ENCODE measurements at regions not wholly inside any gene's neighbourhood (a gene's known extent, or its start where the extent isn't known, plus 50 kb on each side); places are given as distances from the start of the nearest gene placed in this dataset.

DNA sequence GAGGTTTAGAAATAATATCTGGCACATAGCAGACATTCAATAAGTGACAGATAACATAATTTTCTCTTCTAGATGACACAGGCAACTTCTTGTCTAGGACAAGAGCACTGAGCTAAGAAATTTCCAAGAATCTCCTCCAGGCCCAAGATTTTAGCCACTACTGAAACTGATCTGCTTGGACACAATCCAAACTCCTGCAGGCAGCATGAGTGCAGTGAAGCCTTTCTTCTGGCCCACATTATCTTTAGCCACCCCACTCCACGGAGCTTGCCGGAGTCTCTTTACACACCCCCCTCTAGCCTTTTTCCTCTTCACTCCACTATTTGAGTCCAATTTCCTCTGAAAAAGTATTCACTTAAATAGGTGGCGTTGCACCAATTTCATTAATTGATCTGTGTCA is 142.9 kb upstream of the DUSP10 start:
- TF ChIP-seq, protein P1, sequence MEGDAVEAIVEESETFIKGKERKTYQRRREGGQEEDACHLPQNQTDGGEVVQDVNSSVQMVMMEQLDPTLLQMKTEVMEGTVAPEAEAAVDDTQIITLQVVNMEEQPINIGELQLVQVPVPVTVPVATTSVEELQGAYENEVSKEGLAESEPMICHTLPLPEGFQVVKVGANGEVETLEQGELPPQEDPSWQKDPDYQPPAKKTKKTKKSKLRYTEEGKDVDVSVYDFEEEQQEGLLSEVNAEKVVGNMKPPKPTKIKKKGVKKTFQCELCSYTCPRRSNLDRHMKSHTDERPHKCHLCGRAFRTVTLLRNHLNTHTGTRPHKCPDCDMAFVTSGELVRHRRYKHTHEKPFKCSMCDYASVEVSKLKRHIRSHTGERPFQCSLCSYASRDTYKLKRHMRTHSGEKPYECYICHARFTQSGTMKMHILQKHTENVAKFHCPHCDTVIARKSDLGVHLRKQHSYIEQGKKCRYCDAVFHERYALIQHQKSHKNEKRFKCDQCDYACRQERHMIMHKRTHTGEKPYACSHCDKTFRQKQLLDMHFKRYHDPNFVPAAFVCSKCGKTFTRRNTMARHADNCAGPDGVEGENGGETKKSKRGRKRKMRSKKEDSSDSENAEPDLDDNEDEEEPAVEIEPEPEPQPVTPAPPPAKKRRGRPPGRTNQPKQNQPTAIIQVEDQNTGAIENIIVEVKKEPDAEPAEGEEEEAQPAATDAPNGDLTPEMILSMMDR (IDR thresholded peaks at IDR 0.05; ENCODE audit: extremely low read depth, missing control alignments), result no peak
- DNase-seq (ENCODE audit: low spot score), result no peak

DNA sequence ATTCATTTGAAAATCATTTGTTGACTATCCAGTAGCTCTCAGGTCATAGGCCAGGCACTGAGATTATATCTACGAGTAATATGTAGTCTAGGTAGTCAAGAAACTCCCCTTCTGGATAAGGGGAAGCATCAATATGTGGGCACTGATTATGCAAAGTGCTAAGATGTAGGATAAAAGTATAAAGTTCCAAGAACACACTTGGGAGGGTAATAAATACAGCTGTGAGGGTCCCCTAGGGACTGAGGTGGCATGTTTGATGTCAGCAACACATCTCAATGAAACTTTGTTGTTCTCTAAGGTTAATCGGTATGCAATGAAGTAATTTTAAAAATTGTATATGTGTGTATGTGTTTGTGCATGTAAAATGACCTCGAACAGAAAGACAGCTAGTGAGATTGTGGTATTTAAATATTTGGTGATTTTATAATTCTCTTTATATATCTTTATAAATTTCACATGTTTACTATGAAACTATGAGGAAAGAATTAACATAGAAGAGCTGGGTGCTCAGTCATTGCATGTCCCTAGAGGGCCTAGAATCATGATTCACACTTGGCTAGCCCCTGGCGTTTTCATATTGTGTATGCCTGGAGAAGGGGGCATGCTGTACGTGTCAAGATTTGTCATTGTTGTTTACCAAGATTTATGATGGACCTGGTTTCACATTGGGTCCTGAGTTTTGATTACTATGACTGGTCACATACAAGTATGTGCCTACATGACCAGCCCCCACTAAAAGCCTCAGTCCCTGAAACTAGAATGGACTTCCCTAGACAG is 140.1 kb upstream of the DUSP10 start:
- no peak for DNase-seq (ENCODE audit: low spot score)
- TF ChIP-seq, protein P1 (IDR thresholded peaks at IDR 0.05; ENCODE audit: extremely low read depth, missing control alignments), result no peak

GRCh38 chr1:221880182-221880581 is 138.3 kb upstream of the DUSP10 start:
- TF ChIP-seq, protein P1 (IDR thresholded peaks at IDR 0.05; ENCODE audit: extremely low read depth, missing control alignments), result no peak
- DNase-seq (ENCODE audit: low spot score), result no peak

DNA sequence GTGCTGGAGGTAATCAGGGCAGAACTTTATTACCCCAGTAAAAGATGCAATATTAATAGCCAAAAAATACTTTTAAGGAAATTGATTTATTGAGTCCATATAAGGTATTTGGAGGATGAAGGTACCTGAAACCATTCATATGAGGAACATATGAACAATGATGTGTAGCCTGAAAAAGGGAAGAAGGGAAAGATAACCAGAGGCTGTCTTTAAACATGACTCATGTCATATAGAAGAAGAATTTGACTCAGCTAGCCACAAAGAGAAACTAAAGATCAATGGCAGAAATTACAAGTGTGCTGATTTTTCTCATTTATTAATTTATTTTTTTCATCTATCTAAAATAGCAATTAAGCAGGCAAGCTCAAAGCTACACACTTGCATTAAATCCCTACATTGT is 136.2 kb upstream of the DUSP10 start:
- TF ChIP-seq, protein P1 (IDR thresholded peaks at IDR 0.05; ENCODE audit: extremely low read depth, missing control alignments), result no peak
- peak; percentile 46 for DNase-seq (ENCODE audit: low spot score)

DNA sequence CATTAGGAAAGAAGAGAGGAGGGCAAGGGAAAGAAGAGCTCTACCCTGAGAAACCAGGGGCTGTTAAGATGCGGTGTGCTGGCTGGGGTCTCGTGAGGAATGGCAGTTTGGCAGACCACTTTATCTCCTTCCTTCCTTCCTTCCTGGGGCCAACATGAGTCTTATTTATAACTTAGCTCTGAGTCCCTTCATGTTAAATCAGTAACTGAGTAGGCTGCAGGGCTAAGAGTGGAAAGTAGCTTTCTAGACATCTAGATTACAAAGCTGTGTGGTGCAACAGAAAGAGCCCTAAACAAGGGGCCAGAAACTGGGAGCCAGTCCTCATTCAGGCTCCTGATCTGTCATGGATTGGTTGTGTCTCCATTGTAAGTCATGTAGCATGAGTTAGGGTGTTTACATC is 135.4 kb upstream of the DUSP10 start:
- no peak for DNase-seq (ENCODE audit: low spot score)
- TF ChIP-seq, protein P1 (IDR thresholded peaks at IDR 0.05; ENCODE audit: extremely low read depth, missing control alignments), result no peak

DNA sequence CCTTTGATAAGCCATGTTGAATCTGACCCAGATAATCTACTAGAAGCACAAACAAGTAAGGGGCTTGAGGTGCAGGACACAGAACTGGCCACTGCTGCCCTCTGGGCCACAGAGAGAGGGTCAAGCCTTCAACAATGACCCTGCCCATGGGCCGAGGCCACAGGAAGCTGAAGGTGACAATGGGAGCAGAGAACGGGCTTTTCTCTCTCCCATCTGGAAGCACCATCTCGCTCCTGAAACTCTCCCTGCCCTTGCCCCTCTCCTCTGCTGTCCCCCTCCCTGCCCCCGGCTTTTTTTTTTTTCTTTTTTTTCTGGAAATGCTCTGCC is 133.1 kb upstream of the DUSP10 start:
- DNase-seq (ENCODE audit: low spot score), result no peak
- TF ChIP-seq, protein P1 (IDR thresholded peaks at IDR 0.05; ENCODE audit: extremely low read depth, missing control alignments), result no peak

DNA sequence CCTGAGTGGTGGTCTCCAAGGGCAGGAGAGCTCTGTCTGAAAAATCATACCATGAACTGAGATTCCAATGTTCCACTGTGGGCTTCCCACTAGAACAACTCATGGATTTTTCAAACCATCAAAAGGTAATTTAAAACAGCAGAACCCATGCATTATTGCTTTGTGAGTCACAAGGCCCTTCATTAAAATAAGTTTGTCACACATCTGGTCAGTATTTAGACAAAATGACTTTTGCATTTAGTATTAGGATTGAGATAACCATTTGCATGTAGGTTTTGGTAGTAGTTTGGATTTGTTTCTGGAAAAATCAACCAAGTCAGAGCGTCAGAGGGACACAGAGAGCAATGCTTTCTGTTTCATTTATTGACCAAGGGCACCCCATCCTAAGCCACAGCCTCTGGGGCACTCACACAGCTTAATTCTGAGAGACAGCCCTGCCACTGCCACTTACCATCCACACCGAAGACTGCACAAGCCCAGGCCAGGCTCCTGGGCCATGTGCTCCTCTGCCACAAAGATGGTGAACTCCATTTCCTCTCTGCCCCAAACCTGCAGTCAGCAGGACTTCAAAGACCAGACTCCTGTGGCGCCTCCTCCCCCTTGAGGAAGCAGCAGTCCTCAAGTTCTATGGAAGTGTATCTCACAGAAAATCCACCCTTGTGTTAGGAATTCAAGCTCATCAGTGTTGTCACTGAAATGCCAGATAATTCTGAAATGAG is 132.6 kb upstream of the DUSP10 start:
- DNase-seq (ENCODE audit: low spot score), result no peak
- TF ChIP-seq, protein P1 (IDR thresholded peaks at IDR 0.05; ENCODE audit: extremely low read depth, missing control alignments), result no peak

Data from GM20000 (cell line).